Calu3 (cell line): ENCODE measurements at regions not wholly inside any gene's neighbourhood (a gene's known extent, or its start where the extent isn't known, plus 50 kb on each side); places are given as distances from the start of the nearest gene placed in this dataset.

ENCODE experiments used
- BruUV-seq: library from RNA; stranded (reverse); fragments of 400-500 nt; replicated peaks from 2 replicates; lab custom pipeline; 2021; lab: Mats Ljungman, UMichigan
- CTCF ChIA-PET: fragments of 300-600 bp; sonication (Branson Sonifier 250); formaldehyde crosslinking; loops from one replicate; lab custom pipeline; 2022; ENCODE audit warnings: antibody characterized with exemption; lab: Charles Lee
- DNase-seq: peaks from one replicate; pipeline ENCODE4 v3.0.0; 2022
- H3K27ac Mint-ChIP-seq: one replicate; pipeline ENCODE4 v1.8.0; 2022; ENCODE audit warnings: mixed read lengths; ENCODE audit not compliant: unreplicated experiment
- H3K27me3 Mint-ChIP-seq: one replicate; pipeline ENCODE4 v1.8.0; 2022; ENCODE audit warnings: mixed read lengths; ENCODE audit not compliant: unreplicated experiment
- H3K36me3 Mint-ChIP-seq: one replicate; pipeline ENCODE4 v1.8.0; 2022; ENCODE audit warnings: mild to moderate bottlenecking, moderate library complexity, mixed read lengths; ENCODE audit not compliant: insufficient read depth, unreplicated experiment
- H3K4me1 Mint-ChIP-seq: one replicate; pipeline ENCODE4 v1.8.0; 2022; ENCODE audit warnings: mild to moderate bottlenecking, low read depth, mixed read lengths; ENCODE audit not compliant: unreplicated experiment
- H3K4me3 Mint-ChIP-seq: one replicate; pipeline ENCODE4 v1.8.0; 2022; ENCODE audit warnings: mild to moderate bottlenecking, low read depth, moderate library complexity, mixed read lengths; ENCODE audit not compliant: unreplicated experiment
- H3K9me3 Mint-ChIP-seq: one replicate; pipeline ENCODE4 v1.8.0; 2022; ENCODE audit warnings: low read depth, mixed read lengths; ENCODE audit not compliant: unreplicated experiment
- CTCF ChIP-seq: fragments of 200-600 bp; IDR thresholded peaks from one replicate; pipeline ENCODE4 v1.8.0; 2022; ENCODE audit warnings: antibody characterized with exemption; ENCODE audit not compliant: unreplicated experiment
- intact Hi-C: fragments of 100-400 bp; cut with micrococcal nuclease; formaldehyde crosslinking; loops from one replicate; pipeline ENCODE4 v1.10.0; 2022; ENCODE audit not compliant: unreplicated experiment

- CTCF ChIA-PET, result no interaction called here
- Mint-ChIP-seq H3K27me3 (no peaks in the 10 kb centered on the region), H3K9me3 (no peaks in the 10 kb centered on the region), H3K27ac (no peak overlapping the region), H3K4me3 (no peak overlapping the region), H3K36me3 (no peaks in the 10 kb centered on the region), H3K4me1 (no peaks in the 10 kb centered on the region)
- intact Hi-C loops, result no loop called here
- TF ChIP-seq CTCF, result no peak
- no TSS peak for BruUV-seq
- no peak for DNase-seq
Measured at GRCh38 chr2:45152691-45153090, 143.4 kb upstream of the SIX2 start.

GRCh38 chr2:45145073-45145899 is 136.0 kb upstream of the SIX2 start:
- H3K27me3 Mint-ChIP-seq, result peaks cover 17% of the 10 kb centered on the region
- H3K9me3 Mint-ChIP-seq, result no peaks in the 10 kb centered on the region
- CTCF ChIA-PET, result no interaction called here
- H3K4me3 Mint-ChIP-seq, result no peak overlapping the region
- intact Hi-C loops, result no loop called here
- H3K27ac Mint-ChIP-seq, result no peak overlapping the region
- H3K36me3 Mint-ChIP-seq, result no peaks in the 10 kb centered on the region
- TF ChIP-seq CTCF, result no peak
- H3K4me1 Mint-ChIP-seq, result peaks cover 10% of the 10 kb centered on the region
- no peak for DNase-seq
- no TSS peak for BruUV-seq

GRCh38 chr2:45141883-45142866 is 132.9 kb upstream of the SIX2 start:
- H3K4me3 Mint-ChIP-seq, result no peak overlapping the region
- CTCF ChIA-PET, result no interaction called here
- H3K27me3 Mint-ChIP-seq, result peaks cover 17% of the 10 kb centered on the region
- no peaks in the 10 kb centered on the region for H3K9me3 Mint-ChIP-seq
- H3K36me3 Mint-ChIP-seq, result no peaks in the 10 kb centered on the region
- peaks cover 10% of the 10 kb centered on the region for H3K4me1 Mint-ChIP-seq
- intact Hi-C loops, result no loop called here
- BruUV-seq, result no TSS peak
- no peak for TF ChIP-seq CTCF
- no peak for DNase-seq
- no peak overlapping the region for H3K27ac Mint-ChIP-seq

- Mint-ChIP-seq H3K4me1 (peaks cover 10% of the 10 kb centered on the region), H3K4me3 (no peak overlapping the region), H3K9me3 (no peaks in the 10 kb centered on the region), H3K27ac (no peak overlapping the region), H3K27me3 (peaks cover 17% of the 10 kb centered on the region), H3K36me3 (no peaks in the 10 kb centered on the region)
- DNase-seq, result no peak
- intact Hi-C loops, result no loop called here
- no peak for TF ChIP-seq CTCF
- BruUV-seq, result no TSS peak
- CTCF ChIA-PET, result interaction anchor here (0.7 kb wide), 1 partner anchor 349 kb away, joined by 4 read pairs; no protein-coding TSS in a partner anchor
Measured at GRCh38 chr2:45140675-45141074, 131.4 kb upstream of the SIX2 start.
